ENCODE measurements at regions not wholly inside any gene's neighbourhood (a gene's known extent, or its start where the extent isn't known, plus 50 kb on each side); places are given as distances from the start of the nearest gene placed in this dataset.
A peak's percentile ranks its signal among the peaks of the same experiment; 100 is the strongest.
"Not testable (repeated sequence)": the region's sequence is repeated elsewhere in the genome, so short reads cannot be mapped to it uniquely, and the experiment has no call there.

GRCh38 chr7:17407229-17407628, 108.8 kb downstream of the AHR start:
- H3K4me3 ChIP-seq (ENCODE audit: low read length) = no peak overlapping the region
- TF ChIP-seq, protein P1, sequence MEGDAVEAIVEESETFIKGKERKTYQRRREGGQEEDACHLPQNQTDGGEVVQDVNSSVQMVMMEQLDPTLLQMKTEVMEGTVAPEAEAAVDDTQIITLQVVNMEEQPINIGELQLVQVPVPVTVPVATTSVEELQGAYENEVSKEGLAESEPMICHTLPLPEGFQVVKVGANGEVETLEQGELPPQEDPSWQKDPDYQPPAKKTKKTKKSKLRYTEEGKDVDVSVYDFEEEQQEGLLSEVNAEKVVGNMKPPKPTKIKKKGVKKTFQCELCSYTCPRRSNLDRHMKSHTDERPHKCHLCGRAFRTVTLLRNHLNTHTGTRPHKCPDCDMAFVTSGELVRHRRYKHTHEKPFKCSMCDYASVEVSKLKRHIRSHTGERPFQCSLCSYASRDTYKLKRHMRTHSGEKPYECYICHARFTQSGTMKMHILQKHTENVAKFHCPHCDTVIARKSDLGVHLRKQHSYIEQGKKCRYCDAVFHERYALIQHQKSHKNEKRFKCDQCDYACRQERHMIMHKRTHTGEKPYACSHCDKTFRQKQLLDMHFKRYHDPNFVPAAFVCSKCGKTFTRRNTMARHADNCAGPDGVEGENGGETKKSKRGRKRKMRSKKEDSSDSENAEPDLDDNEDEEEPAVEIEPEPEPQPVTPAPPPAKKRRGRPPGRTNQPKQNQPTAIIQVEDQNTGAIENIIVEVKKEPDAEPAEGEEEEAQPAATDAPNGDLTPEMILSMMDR (conservative IDR thresholded peaks at IDR 0.05; ENCODE audit: low read depth, low read length) = no peak
- DNase-seq (ENCODE audit: low read depth) = no peak

DNA sequence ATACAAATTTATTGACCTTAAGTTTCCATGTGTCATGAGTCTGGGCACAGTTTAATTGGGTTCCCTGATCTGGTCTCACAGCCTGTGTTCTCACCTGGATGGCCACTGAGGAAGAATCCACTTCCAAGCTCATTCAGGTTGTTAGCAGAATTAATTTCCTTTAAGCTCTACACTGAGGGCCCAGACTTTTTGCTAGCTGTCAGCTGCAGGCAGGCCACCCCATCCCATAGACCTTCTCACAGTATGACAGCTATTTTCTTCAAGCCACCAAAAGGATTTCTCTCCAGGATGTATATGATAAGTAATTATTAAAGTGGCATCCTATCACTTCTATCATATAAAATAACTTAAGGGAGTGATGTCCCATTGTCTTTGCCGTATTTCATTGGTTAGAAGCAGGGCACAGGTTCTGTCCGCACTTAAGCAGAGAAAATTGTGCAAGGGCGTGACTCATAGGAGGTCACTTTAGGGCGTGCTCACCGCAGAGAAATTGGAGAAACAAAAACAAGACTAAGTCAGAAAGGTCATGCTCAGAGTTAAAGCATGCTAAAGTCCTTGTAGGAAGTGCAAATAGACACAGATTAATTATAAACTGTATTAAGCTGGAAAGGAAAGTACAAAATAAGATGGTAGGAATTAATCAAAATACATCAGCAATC, 109.9 kb downstream of the AHR start:
- H3K4me3 ChIP-seq (ENCODE audit: low read length) = no peak overlapping the region
- DNase-seq (ENCODE audit: low read depth) = peak; percentile 77
- TF ChIP-seq, protein P1 (conservative IDR thresholded peaks at IDR 0.05; ENCODE audit: low read depth, low read length) = no peak

DNA sequence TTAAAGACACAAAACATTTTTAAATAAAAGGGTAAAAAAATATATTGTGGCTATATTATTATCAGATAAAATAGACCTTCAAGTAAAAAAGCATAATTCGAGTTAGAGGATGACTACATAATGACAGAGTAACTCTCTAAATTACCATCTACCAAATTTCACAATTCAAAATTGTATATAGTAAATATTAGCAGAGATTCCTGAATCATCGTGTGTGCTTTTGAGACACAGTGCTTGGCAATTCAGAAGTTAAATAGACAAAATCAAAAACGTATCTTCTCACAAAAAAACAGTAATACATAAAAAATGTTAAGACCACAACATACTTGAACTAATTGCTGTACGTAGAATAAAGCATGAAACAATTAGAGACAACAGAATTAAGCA, 110.4 kb downstream of the AHR start:
- H3K4me3 ChIP-seq (ENCODE audit: low read length) = no peak overlapping the region
- DNase-seq (ENCODE audit: low read depth) = no peak
- TF ChIP-seq, protein P1 (conservative IDR thresholded peaks at IDR 0.05; ENCODE audit: low read depth, low read length) = no peak

DNA sequence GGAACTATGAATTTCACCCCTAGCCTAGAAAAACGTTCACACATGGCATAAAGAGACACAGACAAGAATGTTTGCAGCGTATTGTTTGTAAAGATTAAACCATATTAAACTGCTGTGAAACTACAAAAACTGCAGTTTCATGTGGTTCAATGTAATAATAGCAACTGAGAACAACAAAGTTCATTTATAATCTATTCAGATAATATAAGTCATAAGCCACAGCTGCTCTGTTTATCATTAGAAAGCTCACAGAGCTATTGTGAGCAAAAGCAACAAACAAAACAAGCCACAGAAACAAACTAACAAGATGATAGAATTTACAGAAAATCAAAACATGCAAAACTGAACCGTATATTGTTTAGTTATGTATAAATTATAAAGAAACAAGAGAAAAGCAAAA, 113.5 kb downstream of the AHR start:
- no peak for DNase-seq (ENCODE audit: low read depth)
- H3K4me3 ChIP-seq (ENCODE audit: low read length) = no peak overlapping the region
- TF ChIP-seq, protein P1 (conservative IDR thresholded peaks at IDR 0.05; ENCODE audit: low read depth, low read length) = no peak

GRCh38 chr7:17412883-17413282, 114.4 kb downstream of the AHR start:
- TF ChIP-seq, protein P1 (conservative IDR thresholded peaks at IDR 0.05; ENCODE audit: low read depth, low read length) = no peak
- no peak overlapping the region for H3K4me3 ChIP-seq (ENCODE audit: low read length)
- DNase-seq (ENCODE audit: low read depth) = no peak

GRCh38 chr7:17415955-17416354, 117.5 kb downstream of the AHR start:
- TF ChIP-seq, protein P1 (conservative IDR thresholded peaks at IDR 0.05; ENCODE audit: low read depth, low read length) = no peak

GRCh38 chr7:17420308-17421015, 122.0 kb downstream of the AHR start:
- not testable (repeated sequence) for DNase-seq (ENCODE audit: low read depth)

More at GRCh38 chr7:17415955-17416354, 117.5 kb downstream of the AHR start:
- no peak overlapping the region for H3K4me3 ChIP-seq (ENCODE audit: low read length)
- no peak for DNase-seq (ENCODE audit: low read depth)

More at GRCh38 chr7:17420308-17421015, 122.0 kb downstream of the AHR start:
- not testable (repeated sequence) for H3K4me3 ChIP-seq (ENCODE audit: low read length)

Data from retinal pigment epithelial cell (primary cell).